Mucosa of rectum (tissue), 2 donors: ENCODE measurements at regions not wholly inside any gene's neighbourhood (a gene's known extent, or its start where the extent isn't known, plus 50 kb on each side); places are given as distances from the start of the nearest gene placed in this dataset.

Experiments
- H3K27ac ChIP-seq, 2 donors: one replicate each; pipeline ENCODE4 v1.7.0; 2013; ENCODE audit warnings: inconsistent platforms in 2 of 2, low read depth in 2 of 2, low read length in 2 of 2
- H3K27me3 ChIP-seq, 2 donors: one replicate each; pipeline ENCODE4 v1.7.0; 2013; ENCODE audit warnings: low read length in 2 of 2; ENCODE audit not compliant: control insufficient read depth in 2 of 2, insufficient read depth in 2 of 2
- H3K36me3 ChIP-seq, 2 donors: one replicate each; pipeline ENCODE4 v1.7.0; 2013; ENCODE audit warnings: low read length in 2 of 2; ENCODE audit not compliant: control insufficient read depth in 2 of 2, insufficient read depth in 2 of 2
- H3K4me1 ChIP-seq, 2 donors: one replicate each; pipeline ENCODE4 v1.7.0; 2013; ENCODE audit warnings: low read length in 2 of 2, mild to moderate bottlenecking in 1 of 2; ENCODE audit not compliant: control insufficient read depth in 2 of 2, insufficient read depth in 2 of 2
- H3K4me3 ChIP-seq, 2 donors: one replicate each; pipeline ENCODE4 v1.7.0; 2013; ENCODE audit warnings: low read length in 2 of 2
- H3K9ac ChIP-seq, 2 donors: one replicate each; pipeline ENCODE4 v1.7.0; 2013; ENCODE audit warnings: low read length in 2 of 2, low read depth in 1 of 2, mild to moderate bottlenecking in 1 of 2
- H3K9me3 ChIP-seq, 2 donors: one replicate each; pipeline ENCODE4 v1.7.0; 2013; ENCODE audit warnings: low read length in 2 of 2; ENCODE audit not compliant: control insufficient read depth in 2 of 2
- donor health status: healthy.
- donor health status: Normal muscosa, but diverticular disease.

DNA sequence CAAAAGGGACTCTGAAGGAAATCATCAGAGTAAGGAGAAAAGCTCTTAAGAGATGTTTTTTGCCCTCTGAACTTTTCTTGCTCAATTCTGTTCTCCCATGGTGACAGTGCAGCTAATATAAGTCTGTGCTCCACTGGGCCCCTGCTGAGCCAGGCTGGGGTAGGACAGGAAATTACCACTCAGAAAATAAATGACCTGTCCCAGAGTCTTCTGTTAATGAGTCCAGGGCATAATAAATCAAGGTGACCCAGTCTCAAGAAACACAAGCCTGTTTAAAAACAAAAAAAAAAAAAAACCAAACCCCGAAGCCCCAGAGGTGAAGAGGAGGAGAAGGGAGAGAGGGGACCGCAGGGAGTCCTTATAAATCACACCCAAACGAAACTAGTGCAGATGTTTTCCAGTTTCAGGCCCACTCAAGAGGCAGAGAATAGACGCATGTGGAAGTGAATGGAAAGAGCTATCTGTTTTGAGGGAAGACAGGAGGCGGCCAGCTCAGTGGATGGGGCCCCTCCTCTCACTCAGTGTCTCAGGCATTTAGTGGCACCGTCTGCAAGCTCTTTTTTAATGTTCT is 59.8 kb upstream of the BOC start:
- Histone ChIP-seq H3K9me3 (no peaks in the 10 kb centered on the region), H3K27ac (peak overlapping the region; percentile 39 to 40), H3K9ac (no peak overlapping the region), H3K4me3 (no peak overlapping the region), H3K4me1 (peaks cover 0 to 6% of the 10 kb centered on the region in 2 donors), H3K36me3 (no peaks in the 10 kb centered on the region), H3K27me3 (no peaks in the 10 kb centered on the region)

DNA sequence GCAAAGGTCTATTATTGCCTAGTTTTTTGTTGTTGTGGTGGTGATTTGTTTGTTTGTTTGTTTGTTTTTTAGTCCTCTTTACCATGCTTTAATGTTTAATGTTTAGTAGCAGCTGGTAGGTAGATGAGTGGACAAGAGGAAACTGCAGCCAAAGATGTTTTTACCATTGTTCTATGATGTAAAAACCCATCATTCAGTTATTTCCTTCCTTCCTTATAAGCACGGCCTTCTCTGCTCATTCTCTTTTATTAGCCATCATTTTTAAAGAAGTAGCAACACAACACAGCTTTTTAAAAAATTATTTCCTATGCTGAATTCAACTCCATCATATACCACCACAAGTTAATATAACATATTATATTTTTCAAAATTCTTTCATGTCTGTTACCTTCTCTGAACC is 58.5 kb upstream of the BOC start:
- no peak overlapping the region for H3K9ac ChIP-seq
- H3K27me3 ChIP-seq = no peaks in the 10 kb centered on the region
- no peak overlapping the region for H3K4me3 ChIP-seq
- H3K36me3 ChIP-seq = no peaks in the 10 kb centered on the region
- H3K9me3 ChIP-seq = no peaks in the 10 kb centered on the region
- H3K4me1 ChIP-seq = peaks cover 0 to 6% of the 10 kb centered on the region in 2 donors
- no peak overlapping the region for H3K27ac ChIP-seq

DNA sequence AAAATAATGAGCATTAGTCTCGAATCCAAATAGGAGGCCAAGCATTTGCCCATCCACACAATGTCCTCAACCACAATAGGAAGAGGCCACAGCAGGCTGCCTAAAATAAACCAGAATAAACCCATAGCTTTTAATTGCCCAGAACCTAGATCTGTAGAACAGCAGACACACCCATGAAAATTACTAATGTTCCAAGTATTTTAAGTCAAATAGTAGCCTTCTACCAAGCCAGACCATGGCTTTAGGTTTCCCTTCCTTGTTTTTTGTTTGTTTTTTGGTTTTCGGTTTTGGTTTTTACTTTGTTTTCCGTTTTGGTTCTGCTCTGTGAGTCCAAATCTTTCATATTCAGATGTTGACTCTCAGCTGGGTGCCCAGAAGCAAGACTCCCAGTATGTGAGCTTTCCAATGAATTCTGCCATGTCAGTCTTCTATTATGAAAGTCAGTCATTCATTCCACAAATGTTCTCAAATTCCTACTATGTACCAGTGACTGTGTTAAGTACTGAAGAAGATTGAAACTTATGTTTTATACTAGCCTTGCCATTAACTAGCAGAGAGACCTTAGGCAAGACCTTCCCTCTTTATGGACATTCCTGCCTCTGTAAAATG is 57.8 kb upstream of the BOC start:
- no peaks in the 10 kb centered on the region for H3K36me3 ChIP-seq
- H3K9ac ChIP-seq = no peak overlapping the region
- H3K9me3 ChIP-seq = no peaks in the 10 kb centered on the region
- H3K27me3 ChIP-seq = no peaks in the 10 kb centered on the region
- H3K4me1 ChIP-seq = peaks cover 0 to 5% of the 10 kb centered on the region in 2 donors
- no peak overlapping the region for H3K4me3 ChIP-seq
- no peak overlapping the region for H3K27ac ChIP-seq

DNA sequence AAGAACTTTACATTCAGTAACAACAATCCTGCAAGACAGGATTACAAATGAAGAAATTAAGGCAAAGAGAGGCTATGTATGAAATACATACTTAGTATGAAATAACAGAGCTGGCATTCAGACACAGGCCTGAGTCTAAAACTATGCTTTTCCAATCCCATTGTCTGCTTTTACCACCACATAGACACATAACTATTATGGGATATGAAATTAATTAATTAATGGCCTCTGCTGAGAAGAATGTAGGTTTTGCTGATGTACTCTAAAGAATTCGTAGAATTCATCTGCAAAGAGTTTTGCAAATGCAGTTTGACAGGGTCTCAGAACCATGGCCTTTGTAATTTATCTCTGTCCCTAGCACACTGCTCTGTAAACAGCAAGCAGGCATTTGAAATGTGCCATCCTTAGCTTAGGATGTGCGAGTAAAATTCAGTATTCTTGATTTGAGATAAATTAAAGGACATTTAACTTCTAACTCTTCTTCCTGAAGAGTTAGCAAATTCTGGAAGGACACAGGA is 54.5 kb upstream of the BOC start:
- H3K36me3 ChIP-seq = no peaks in the 10 kb centered on the region
- no peak overlapping the region for H3K4me3 ChIP-seq
- no peaks in the 10 kb centered on the region for H3K27me3 ChIP-seq
- no peaks in the 10 kb centered on the region for H3K9me3 ChIP-seq
- no peak overlapping the region for H3K27ac ChIP-seq
- H3K4me1 ChIP-seq = peaks cover 0 to under 1% of the 10 kb centered on the region in 2 donors
- H3K9ac ChIP-seq = no peak overlapping the region

DNA sequence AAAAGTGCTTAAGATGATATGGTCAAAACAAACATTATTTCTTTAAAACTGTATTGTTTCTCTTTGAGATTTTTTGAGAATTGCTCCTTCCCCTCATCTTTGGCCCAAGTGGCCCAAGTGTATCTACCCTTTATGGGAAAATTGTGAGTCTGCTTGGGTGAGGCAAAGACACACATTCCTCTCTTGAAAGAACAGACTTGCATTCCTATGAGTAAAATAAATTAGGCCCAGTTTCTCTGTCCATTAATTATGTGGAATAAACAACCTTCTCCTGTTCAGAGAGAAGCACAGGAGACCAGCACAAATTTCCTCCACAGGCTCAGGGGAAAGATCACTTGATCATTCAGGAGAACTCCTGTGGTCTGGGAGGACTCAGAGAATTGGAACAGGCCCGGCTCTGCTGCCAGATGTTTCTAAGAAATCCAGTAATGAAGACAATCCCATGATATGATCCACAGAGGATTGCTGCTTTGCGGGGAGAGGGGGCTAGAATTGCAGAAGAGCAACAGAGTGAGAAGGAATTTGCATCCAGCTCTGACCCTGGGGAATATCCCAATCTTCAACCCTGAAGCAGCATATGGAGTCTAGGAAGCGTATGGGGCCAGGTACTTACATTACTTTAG is 53.8 kb upstream of the BOC start:
- H3K27ac ChIP-seq = no peak overlapping the region

DNA sequence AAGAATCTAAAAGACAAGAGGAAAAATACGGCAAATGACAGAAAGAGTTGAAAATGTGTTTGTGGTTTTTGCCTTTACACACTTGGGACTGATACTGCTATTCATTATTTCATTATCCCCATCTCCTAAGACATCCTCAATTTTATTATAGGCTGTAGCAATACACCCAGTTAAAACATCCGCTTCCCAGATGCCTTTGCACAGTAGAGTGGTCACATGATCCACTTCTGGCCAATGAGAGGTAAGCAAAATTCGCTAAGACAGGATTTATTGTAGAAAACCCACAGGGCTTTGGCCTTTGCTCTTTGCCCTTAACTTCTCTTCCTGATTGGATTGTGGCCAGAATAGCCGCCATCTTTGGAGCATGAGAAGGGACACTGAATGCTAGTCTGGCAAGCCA is 53.2 kb upstream of the BOC start:
- no peaks in the 10 kb centered on the region for H3K4me1 ChIP-seq
- no peaks in the 10 kb centered on the region for H3K36me3 ChIP-seq
- no peak overlapping the region for H3K4me3 ChIP-seq
- H3K9ac ChIP-seq = no peak overlapping the region
- no peak overlapping the region for H3K27ac ChIP-seq
- no peaks in the 10 kb centered on the region for H3K27me3 ChIP-seq
- no peaks in the 10 kb centered on the region for H3K9me3 ChIP-seq

More for the DNA sequence above, 53.8 kb upstream of the BOC start:
- Histone ChIP-seq H3K27me3 (no peaks in the 10 kb centered on the region), H3K4me3 (no peak overlapping the region), H3K36me3 (no peaks in the 10 kb centered on the region), H3K9me3 (no peaks in the 10 kb centered on the region), H3K4me1 (no peaks in the 10 kb centered on the region), H3K9ac (no peak overlapping the region)
